Neural cell (in vitro differentiated cells): ENCODE measurements at regions not wholly inside any gene's neighbourhood (a gene's known extent, or its start where the extent isn't known, plus 50 kb on each side); places are given as distances from the start of the nearest gene placed in this dataset.

Source experiments
- EP300 ChIP-seq: fragments of 450-650 bp; conservative IDR thresholded peaks from 2 replicates; pipeline ENCODE4 v1.6.1; 2014; ENCODE audit warnings: antibody characterized with exemption, mild to moderate bottlenecking, moderate library complexity; ENCODE audit not compliant: poor library complexity, severe bottlenecking
- EZH2 ChIP-seq: fragments of 200-600, 300-800 bp; shearing (Covaris generic), sonication (generic); IDR thresholded peaks from 2 replicates; pipeline ENCODE4 v1.6.1; 2014; ENCODE audit warnings: antibody characterized with exemption, low read length, borderline replicate concordance, mild to moderate bottlenecking; ENCODE audit not compliant: insufficient read depth, poor library complexity, severe bottlenecking
- MXI1 ChIP-seq: fragments of 450-650 bp; conservative IDR thresholded peaks from 2 replicates; pipeline ENCODE4 v1.6.1; 2014; ENCODE audit warnings: antibody characterized with exemption, mild to moderate bottlenecking; ENCODE audit not compliant: poor library complexity, severe bottlenecking
- POLR2AphosphoS5 ChIP-seq: IDR thresholded peaks from 2 replicates; pipeline ENCODE4 v1.6.1; 2012
- RAD21 ChIP-seq: fragments of 450-650 bp; conservative IDR thresholded peaks from 2 replicates; pipeline ENCODE4 v1.6.1; 2014; ENCODE audit warnings: antibody characterized with exemption, mild to moderate bottlenecking, moderate library complexity
- SMC3 ChIP-seq: fragments of 450-650 bp; conservative IDR thresholded peaks from 2 replicates; pipeline ENCODE4 v1.6.1; 2014; ENCODE audit warnings: antibody characterized with exemption, mild to moderate bottlenecking, moderate library complexity; ENCODE audit not compliant: poor library complexity
- TAF1 ChIP-seq: IDR thresholded peaks from 2 replicates; pipeline ENCODE4 v1.6.1; 2012; ENCODE audit warnings: low read depth
- TF ChIP-seq, protein P1 (sequence below): fragments of 450-650 bp; IDR thresholded peaks from 2 replicates; pipeline ENCODE4 v1.5.1; 2014; ENCODE audit warnings: antibody characterized with exemption, mild to moderate bottlenecking, moderate library complexity; ENCODE audit not compliant: poor library complexity, severe bottlenecking
- TF ChIP-seq, protein P2 (sequence below): IDR thresholded peaks from 2 replicates; pipeline ENCODE4 v1.6.1; 2012; ENCODE audit warnings: borderline replicate concordance

DNA sequence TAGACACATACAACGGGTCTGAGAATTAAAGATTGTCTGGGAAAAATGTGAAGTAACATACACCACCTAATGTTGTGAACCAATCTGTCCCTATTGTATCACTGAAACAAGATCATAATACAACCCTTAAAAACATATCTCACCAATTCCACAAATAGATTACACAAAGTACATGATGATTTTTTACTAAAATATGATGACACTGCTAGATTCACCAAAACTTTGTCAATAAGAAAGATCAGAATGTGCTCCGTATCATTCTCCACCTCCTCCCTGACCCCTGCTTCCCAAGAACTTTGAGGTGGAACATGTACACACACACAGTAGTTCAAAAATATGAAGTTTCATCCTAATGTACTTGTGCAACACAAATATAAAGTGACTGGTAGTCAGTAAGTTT lies 862.0 kb downstream of the PCDH18 start:
- TF ChIP-seq, protein P1, sequence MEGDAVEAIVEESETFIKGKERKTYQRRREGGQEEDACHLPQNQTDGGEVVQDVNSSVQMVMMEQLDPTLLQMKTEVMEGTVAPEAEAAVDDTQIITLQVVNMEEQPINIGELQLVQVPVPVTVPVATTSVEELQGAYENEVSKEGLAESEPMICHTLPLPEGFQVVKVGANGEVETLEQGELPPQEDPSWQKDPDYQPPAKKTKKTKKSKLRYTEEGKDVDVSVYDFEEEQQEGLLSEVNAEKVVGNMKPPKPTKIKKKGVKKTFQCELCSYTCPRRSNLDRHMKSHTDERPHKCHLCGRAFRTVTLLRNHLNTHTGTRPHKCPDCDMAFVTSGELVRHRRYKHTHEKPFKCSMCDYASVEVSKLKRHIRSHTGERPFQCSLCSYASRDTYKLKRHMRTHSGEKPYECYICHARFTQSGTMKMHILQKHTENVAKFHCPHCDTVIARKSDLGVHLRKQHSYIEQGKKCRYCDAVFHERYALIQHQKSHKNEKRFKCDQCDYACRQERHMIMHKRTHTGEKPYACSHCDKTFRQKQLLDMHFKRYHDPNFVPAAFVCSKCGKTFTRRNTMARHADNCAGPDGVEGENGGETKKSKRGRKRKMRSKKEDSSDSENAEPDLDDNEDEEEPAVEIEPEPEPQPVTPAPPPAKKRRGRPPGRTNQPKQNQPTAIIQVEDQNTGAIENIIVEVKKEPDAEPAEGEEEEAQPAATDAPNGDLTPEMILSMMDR: no peak
- TF ChIP-seq EZH2 (no peak), MXI1 (no peak), POLR2AphosphoS5 (no peak), TAF1 (no peak), EP300 (no peak), RAD21 (no peak), SMC3 (no peak)
- TF ChIP-seq, protein P2, sequence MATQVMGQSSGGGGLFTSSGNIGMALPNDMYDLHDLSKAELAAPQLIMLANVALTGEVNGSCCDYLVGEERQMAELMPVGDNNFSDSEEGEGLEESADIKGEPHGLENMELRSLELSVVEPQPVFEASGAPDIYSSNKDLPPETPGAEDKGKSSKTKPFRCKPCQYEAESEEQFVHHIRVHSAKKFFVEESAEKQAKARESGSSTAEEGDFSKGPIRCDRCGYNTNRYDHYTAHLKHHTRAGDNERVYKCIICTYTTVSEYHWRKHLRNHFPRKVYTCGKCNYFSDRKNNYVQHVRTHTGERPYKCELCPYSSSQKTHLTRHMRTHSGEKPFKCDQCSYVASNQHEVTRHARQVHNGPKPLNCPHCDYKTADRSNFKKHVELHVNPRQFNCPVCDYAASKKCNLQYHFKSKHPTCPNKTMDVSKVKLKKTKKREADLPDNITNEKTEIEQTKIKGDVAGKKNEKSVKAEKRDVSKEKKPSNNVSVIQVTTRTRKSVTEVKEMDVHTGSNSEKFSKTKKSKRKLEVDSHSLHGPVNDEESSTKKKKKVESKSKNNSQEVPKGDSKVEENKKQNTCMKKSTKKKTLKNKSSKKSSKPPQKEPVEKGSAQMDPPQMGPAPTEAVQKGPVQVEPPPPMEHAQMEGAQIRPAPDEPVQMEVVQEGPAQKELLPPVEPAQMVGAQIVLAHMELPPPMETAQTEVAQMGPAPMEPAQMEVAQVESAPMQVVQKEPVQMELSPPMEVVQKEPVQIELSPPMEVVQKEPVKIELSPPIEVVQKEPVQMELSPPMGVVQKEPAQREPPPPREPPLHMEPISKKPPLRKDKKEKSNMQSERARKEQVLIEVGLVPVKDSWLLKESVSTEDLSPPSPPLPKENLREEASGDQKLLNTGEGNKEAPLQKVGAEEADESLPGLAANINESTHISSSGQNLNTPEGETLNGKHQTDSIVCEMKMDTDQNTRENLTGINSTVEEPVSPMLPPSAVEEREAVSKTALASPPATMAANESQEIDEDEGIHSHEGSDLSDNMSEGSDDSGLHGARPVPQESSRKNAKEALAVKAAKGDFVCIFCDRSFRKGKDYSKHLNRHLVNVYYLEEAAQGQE: no peak
